ENCODE measurements at regions not wholly inside any gene's neighbourhood (a gene's known extent, or its start where the extent isn't known, plus 50 kb on each side); places are given as distances from the start of the nearest gene placed in this dataset.

- no peak overlapping the region for H3K27ac ChIP-seq
- peaks cover 0 to 2% (median 0%) of the 10 kb centered on the region in 3 donors for H3K27me3 ChIP-seq
- ATAC-seq, result no peak
- TF ChIP-seq POLR2A (IDR thresholded peaks at IDR 0.05), result no peak
- no peak for DNase-seq
- intact Hi-C loops (cut with DNase I; ENCODE audit: low total_unique reads) (no loop called here), in situ Hi-C loops (cut with MboI; ENCODE audit: low sequenced_read_pairs in 4 of 4) (no loop called here)
- no peak overlapping the region for H3K4me3 ChIP-seq
- no peaks in the 10 kb centered on the region for H3K9me3 ChIP-seq
- no peaks in the 10 kb centered on the region for H3K4me1 ChIP-seq
- H3K36me3 ChIP-seq, result no peaks in the 10 kb centered on the region
These were observed 687.7 kb downstream of the MATN1 start for GRCh38 chr1:30035522-30036228.

GRCh38 chr1:30034627-30035521, 688.5 kb downstream of the MATN1 start:
- H3K36me3 ChIP-seq, result no peaks in the 10 kb centered on the region
- no peak overlapping the region for H3K27ac ChIP-seq
- DNase-seq (no peak), ATAC-seq (no peak)
- TF ChIP-seq, protein P1, sequence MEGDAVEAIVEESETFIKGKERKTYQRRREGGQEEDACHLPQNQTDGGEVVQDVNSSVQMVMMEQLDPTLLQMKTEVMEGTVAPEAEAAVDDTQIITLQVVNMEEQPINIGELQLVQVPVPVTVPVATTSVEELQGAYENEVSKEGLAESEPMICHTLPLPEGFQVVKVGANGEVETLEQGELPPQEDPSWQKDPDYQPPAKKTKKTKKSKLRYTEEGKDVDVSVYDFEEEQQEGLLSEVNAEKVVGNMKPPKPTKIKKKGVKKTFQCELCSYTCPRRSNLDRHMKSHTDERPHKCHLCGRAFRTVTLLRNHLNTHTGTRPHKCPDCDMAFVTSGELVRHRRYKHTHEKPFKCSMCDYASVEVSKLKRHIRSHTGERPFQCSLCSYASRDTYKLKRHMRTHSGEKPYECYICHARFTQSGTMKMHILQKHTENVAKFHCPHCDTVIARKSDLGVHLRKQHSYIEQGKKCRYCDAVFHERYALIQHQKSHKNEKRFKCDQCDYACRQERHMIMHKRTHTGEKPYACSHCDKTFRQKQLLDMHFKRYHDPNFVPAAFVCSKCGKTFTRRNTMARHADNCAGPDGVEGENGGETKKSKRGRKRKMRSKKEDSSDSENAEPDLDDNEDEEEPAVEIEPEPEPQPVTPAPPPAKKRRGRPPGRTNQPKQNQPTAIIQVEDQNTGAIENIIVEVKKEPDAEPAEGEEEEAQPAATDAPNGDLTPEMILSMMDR (IDR thresholded peaks at IDR 0.05 in 4 of 5, conservative IDR thresholded peaks at IDR 0.05 in 1 of 5), result no peak
- TF ChIP-seq POLR2A (IDR thresholded peaks at IDR 0.05), result no peak
- H3K9me3 ChIP-seq, result no peaks in the 10 kb centered on the region
- H3K27me3 ChIP-seq, result peaks cover 0 to 2% (median 0%) of the 10 kb centered on the region in 3 donors
- no peak overlapping the region for H3K4me3 ChIP-seq
- in situ Hi-C loops (cut with MboI; ENCODE audit: low sequenced_read_pairs in 4 of 4), result no loop called here
- no peaks in the 10 kb centered on the region for H3K4me1 ChIP-seq
- intact Hi-C loops (cut with DNase I; ENCODE audit: low total_unique reads), result no loop called here

GRCh38 chr1:30034105-30034626, 689.2 kb downstream of the MATN1 start:
- H3K9me3 ChIP-seq, result no peaks in the 10 kb centered on the region

GRCh38 chr1:30033256-30034104, 689.9 kb downstream of the MATN1 start:
- ATAC-seq (no peak), DNase-seq (no peak)
- TF ChIP-seq, protein P1 (IDR thresholded peaks at IDR 0.05 in 4 of 5, conservative IDR thresholded peaks at IDR 0.05 in 1 of 5), result no peak
- TF ChIP-seq POLR2A (IDR thresholded peaks at IDR 0.05), result no peak
- Histone ChIP-seq H3K27me3 (peaks cover 0 to 2% (median 0%) of the 10 kb centered on the region in 3 donors), H3K4me1 (no peaks in the 10 kb centered on the region), H3K36me3 (no peaks in the 10 kb centered on the region), H3K27ac (no peak overlapping the region), H3K9me3 (no peaks in the 10 kb centered on the region), H3K4me3 (no peak overlapping the region)
- intact Hi-C loops (cut with DNase I; ENCODE audit: low total_unique reads), result no loop called here
- in situ Hi-C loops (cut with MboI; ENCODE audit: low sequenced_read_pairs in 4 of 4), result no loop called here

More at GRCh38 chr1:30034105-30034626, 689.2 kb downstream of the MATN1 start:
- in situ Hi-C loops (cut with MboI; ENCODE audit: low sequenced_read_pairs in 4 of 4), result no loop called here
- DNase-seq (no peak), ATAC-seq (no peak)
- TF ChIP-seq POLR2A (IDR thresholded peaks at IDR 0.05), result no peak
- TF ChIP-seq, protein P1 (IDR thresholded peaks at IDR 0.05 in 4 of 5, conservative IDR thresholded peaks at IDR 0.05 in 1 of 5), result no peak
- Histone ChIP-seq H3K27ac (no peak overlapping the region), H3K27me3 (peaks cover 0 to 2% (median 0%) of the 10 kb centered on the region in 3 donors), H3K36me3 (no peaks in the 10 kb centered on the region), H3K4me3 (no peak overlapping the region), H3K4me1 (no peaks in the 10 kb centered on the region)
- intact Hi-C loops (cut with DNase I; ENCODE audit: low total_unique reads), result no loop called here

Measured in gastrocnemius medialis (tissue), 4 donors.